CD4-positive, alpha-beta memory T cell (primary cell): ENCODE measurements at regions not wholly inside any gene's neighbourhood (a gene's known extent, or its start where the extent isn't known, plus 50 kb on each side); places are given as distances from the start of the nearest gene placed in this dataset.

Source experiments
- CTCF ChIA-PET: fragments of 350-600 bp; sonication (Branson Sonifier 250); formaldehyde crosslinking; loops from one replicate; lab custom pipeline; 2021; ENCODE audit warnings: inconsistent platforms; ENCODE audit not compliant: partially characterized antibody; lab: Charles Lee
- POLR2A ChIA-PET: fragments of 350-600 bp; sonication (Branson Sonifier 250); formaldehyde crosslinking; loops from one replicate; lab custom pipeline; 2021; ENCODE audit not compliant: partially characterized antibody; lab: Charles Lee
- DNase-seq, 5 donors: peaks; one replicate each; pipeline versions ENCODE4 v3.0.0 to v3.0.0-alpha.2; 2020 to 2022; ENCODE audit warnings: mixed read lengths in 1 of 5
- H3K27ac ChIP-seq: one replicate; pipeline ENCODE4 v1.7.0; 2013; ENCODE audit warnings: low read depth, low read length
- H3K27me3 ChIP-seq: 2 replicates; pipeline ENCODE4 v1.7.0; 2013; ENCODE audit warnings: mild to moderate bottlenecking, low read length, moderate library complexity; ENCODE audit not compliant: insufficient read depth
- H3K36me3 ChIP-seq: 2 replicates; pipeline ENCODE4 v1.7.0; 2013; ENCODE audit warnings: mild to moderate bottlenecking, low read length, moderate library complexity; ENCODE audit not compliant: insufficient read depth
- H3K4me1 ChIP-seq: 2 replicates; pipeline ENCODE4 v1.7.0; 2013; ENCODE audit warnings: mild to moderate bottlenecking, low read length, moderate library complexity; ENCODE audit not compliant: insufficient read depth
- H3K4me3 ChIP-seq, 2 donors: one replicate each; pipeline ENCODE4 v1.7.0; 2013; ENCODE audit warnings: low read length in 2 of 2, mild to moderate bottlenecking in 1 of 2
- H3K9me3 ChIP-seq, 2 donors: one replicate each; pipeline ENCODE4 v1.7.0; 2013; ENCODE audit warnings: low read length in 2 of 2, control low read depth in 1 of 2; ENCODE audit not compliant: control insufficient read depth in 1 of 2
- H3K27ac Mint-ChIP-seq, 7 donors: one replicate each; pipeline ENCODE4 v1.8.0; 2020 to 2021; ENCODE audit warnings: mixed read lengths in 7 of 7, mild to moderate bottlenecking in 6 of 7, inconsistent platforms in 3 of 7, moderate library complexity in 3 of 7
- H3K27me3 Mint-ChIP-seq, 2 donors: one replicate each; pipeline ENCODE4 v1.8.0; 2020 to 2021; ENCODE audit warnings: mixed read lengths in 2 of 2
- H3K36me3 Mint-ChIP-seq, 2 donors: one replicate each; pipeline ENCODE4 v1.8.0; 2020 to 2021; ENCODE audit warnings: mixed read lengths in 2 of 2, inconsistent platforms in 1 of 2, mild to moderate bottlenecking in 1 of 2
- H3K4me1 Mint-ChIP-seq, 4 donors: one replicate each; pipeline ENCODE4 v1.8.0; 2020 to 2021; ENCODE audit warnings: mixed read lengths in 4 of 4, mild to moderate bottlenecking in 1 of 4
- H3K4me3 Mint-ChIP-seq, 8 donors: one replicate each; pipeline ENCODE4 v1.8.0; 2020 to 2021; ENCODE audit warnings: mixed read lengths in 8 of 8, mild to moderate bottlenecking in 7 of 8, moderate library complexity in 6 of 8, inconsistent platforms in 3 of 8
- H3K9me3 Mint-ChIP-seq, 8 donors: one replicate each; pipeline ENCODE4 v1.8.0; 2020 to 2021; ENCODE audit warnings: mixed read lengths in 8 of 8, mild to moderate bottlenecking in 5 of 8, inconsistent platforms in 3 of 8, moderate library complexity in 1 of 8
- intact Hi-C: fragments of 100-400 bp; cut with micrococcal nuclease; formaldehyde crosslinking; loops from one replicate; pipeline ENCODE4 v1.15.1; 2023

- H3K36me3 Mint-ChIP-seq = no peaks in the 10 kb centered on the region
- Histone ChIP-seq H3K9me3 (no peaks in the 10 kb centered on the region), H3K4me3 (no peak overlapping the region), H3K27me3 (no peaks in the 10 kb centered on the region), H3K4me1 (no peaks in the 10 kb centered on the region), H3K36me3 (no peaks in the 10 kb centered on the region), H3K27ac (no peak overlapping the region)
- ChIA-PET CTCF (no interaction called here), POLR2A (no interaction called here)
- DNase-seq = no peak
- no peak overlapping the region for H3K27ac Mint-ChIP-seq
- intact Hi-C loops = no loop called here
- peaks cover 0 to 21% (median 3%) of the 10 kb centered on the region in 8 donors for H3K9me3 Mint-ChIP-seq
- H3K27me3 Mint-ChIP-seq = no peaks in the 10 kb centered on the region
- H3K4me3 Mint-ChIP-seq = no peak overlapping the region
- H3K4me1 Mint-ChIP-seq = no peaks in the 10 kb centered on the region
Measured at GRCh38 chr11:23542816-23543215, 682.5 kb upstream of the CCDC179 start.

- no peaks in the 10 kb centered on the region for H3K27me3 ChIP-seq
- no peak overlapping the region for H3K4me3 Mint-ChIP-seq
- H3K4me1 Mint-ChIP-seq = no peaks in the 10 kb centered on the region
- H3K27me3 Mint-ChIP-seq = no peaks in the 10 kb centered on the region
- intact Hi-C loops = no loop called here
- no peak for DNase-seq
- no peak overlapping the region for H3K27ac Mint-ChIP-seq
- no peak overlapping the region for H3K27ac ChIP-seq
- H3K4me1 ChIP-seq = no peaks in the 10 kb centered on the region
- H3K4me3 ChIP-seq = no peak overlapping the region
- H3K36me3 Mint-ChIP-seq = no peaks in the 10 kb centered on the region
- H3K9me3 ChIP-seq = no peaks in the 10 kb centered on the region
- ChIA-PET CTCF (no interaction called here), POLR2A (no interaction called here)
- H3K9me3 Mint-ChIP-seq = peaks cover 0 to 17% (median 3%) of the 10 kb centered on the region in 8 donors
- no peaks in the 10 kb centered on the region for H3K36me3 ChIP-seq
Measured at GRCh38 chr11:23543651-23544222, 683.5 kb upstream of the CCDC179 start.

- H3K4me3 Mint-ChIP-seq = no peak overlapping the region
- H3K36me3 ChIP-seq = no peaks in the 10 kb centered on the region
- no peak for DNase-seq
- H3K27ac Mint-ChIP-seq = no peak overlapping the region
- no peaks in the 10 kb centered on the region for H3K27me3 Mint-ChIP-seq
- ChIA-PET POLR2A (no interaction called here), CTCF (no interaction called here)
- H3K4me1 ChIP-seq = no peaks in the 10 kb centered on the region
- no peaks in the 10 kb centered on the region for H3K27me3 ChIP-seq
- H3K4me3 ChIP-seq = no peak overlapping the region
- H3K4me1 Mint-ChIP-seq = no peaks in the 10 kb centered on the region
- peaks cover 0 to 17% (median 7%) of the 10 kb centered on the region in 8 donors for H3K9me3 Mint-ChIP-seq
- H3K27ac ChIP-seq = no peak overlapping the region
- H3K36me3 Mint-ChIP-seq = no peaks in the 10 kb centered on the region
- no peaks in the 10 kb centered on the region for H3K9me3 ChIP-seq
- intact Hi-C loops = no loop called here
Measured at GRCh38 chr11:23551706-23552105, 691.4 kb upstream of the CCDC179 start.

GRCh38 chr11:23554002-23554401 lies 693.7 kb upstream of the CCDC179 start:
- H3K27ac ChIP-seq = no peak overlapping the region
- Mint-ChIP-seq H3K27ac (no peak overlapping the region), H3K4me3 (no peak overlapping the region), H3K27me3 (no peaks in the 10 kb centered on the region), H3K4me1 (no peaks in the 10 kb centered on the region), H3K9me3 (peaks cover 0 to 19% (median 7%) of the 10 kb centered on the region in 8 donors), H3K36me3 (no peaks in the 10 kb centered on the region)
- ChIA-PET POLR2A (no interaction called here), CTCF (no interaction called here)
- H3K4me1 ChIP-seq = no peaks in the 10 kb centered on the region
- H3K36me3 ChIP-seq = no peaks in the 10 kb centered on the region
- intact Hi-C loops = no loop called here
- H3K4me3 ChIP-seq = no peak overlapping the region
- no peaks in the 10 kb centered on the region for H3K27me3 ChIP-seq
- DNase-seq = no peak
- H3K9me3 ChIP-seq = no peaks in the 10 kb centered on the region

GRCh38 chr11:23555085-23555484 lies 694.8 kb upstream of the CCDC179 start:
- Mint-ChIP-seq H3K27ac (no peak overlapping the region), H3K4me3 (no peak overlapping the region), H3K36me3 (no peaks in the 10 kb centered on the region), H3K27me3 (no peaks in the 10 kb centered on the region), H3K9me3 (peaks cover 0 to 19% (median 4%) of the 10 kb centered on the region in 8 donors), H3K4me1 (no peaks in the 10 kb centered on the region)
- Histone ChIP-seq H3K36me3 (no peaks in the 10 kb centered on the region), H3K9me3 (no peaks in the 10 kb centered on the region), H3K27me3 (no peaks in the 10 kb centered on the region), H3K27ac (no peak overlapping the region), H3K4me3 (no peak overlapping the region), H3K4me1 (no peaks in the 10 kb centered on the region)
- no peak for DNase-seq
- POLR2A ChIA-PET = no interaction called here
- CTCF ChIA-PET = no interaction called here
- intact Hi-C loops = no loop called here

GRCh38 chr11:23556163-23556750 lies 696.0 kb upstream of the CCDC179 start:
- ChIA-PET POLR2A (no interaction called here), CTCF (no interaction called here)
- Mint-ChIP-seq H3K36me3 (no peaks in the 10 kb centered on the region), H3K27me3 (no peaks in the 10 kb centered on the region), H3K27ac (no peak overlapping the region), H3K4me1 (no peaks in the 10 kb centered on the region), H3K4me3 (no peak overlapping the region), H3K9me3 (peaks cover 0 to 13% (median 1%) of the 10 kb centered on the region in 8 donors)
- Histone ChIP-seq H3K27me3 (no peaks in the 10 kb centered on the region), H3K36me3 (no peaks in the 10 kb centered on the region), H3K4me3 (no peak overlapping the region), H3K4me1 (no peaks in the 10 kb centered on the region), H3K9me3 (no peaks in the 10 kb centered on the region), H3K27ac (no peak overlapping the region)
- intact Hi-C loops = no loop called here
- no peak for DNase-seq

- no peaks in the 10 kb centered on the region for H3K27me3 ChIP-seq
- POLR2A ChIA-PET = no interaction called here
- no peaks in the 10 kb centered on the region for H3K36me3 ChIP-seq
- no peaks in the 10 kb centered on the region for H3K4me1 Mint-ChIP-seq
- CTCF ChIA-PET = no interaction called here
- H3K27ac Mint-ChIP-seq = no peak overlapping the region
- H3K27me3 Mint-ChIP-seq = no peaks in the 10 kb centered on the region
- H3K27ac ChIP-seq = no peak overlapping the region
- no peak overlapping the region for H3K4me3 Mint-ChIP-seq
- no peak for DNase-seq
- H3K9me3 ChIP-seq = no peaks in the 10 kb centered on the region
- H3K4me1 ChIP-seq = no peaks in the 10 kb centered on the region
- intact Hi-C loops = no loop called here
- H3K36me3 Mint-ChIP-seq = no peaks in the 10 kb centered on the region
- no peak overlapping the region for H3K4me3 ChIP-seq
- H3K9me3 Mint-ChIP-seq = peaks cover 0 to 17% (median 3%) of the 10 kb centered on the region in 8 donors
Measured at GRCh38 chr11:23563591-23563990, 703.3 kb upstream of the CCDC179 start.
